Coronary artery (tissue), 2 donors: ENCODE measurements at regions not wholly inside any gene's neighbourhood (a gene's known extent, or its start where the extent isn't known, plus 50 kb on each side); places are given as distances from the start of the nearest gene placed in this dataset.
"Not testable (repeated sequence)": the region's sequence is repeated elsewhere in the genome, so short reads cannot be mapped to it uniquely, and the experiment has no call there.

Experiments
- DNase-seq: peaks from one replicate; pipeline ENCODE4 v3.0.0-alpha.2; 2017; ENCODE audit warnings: low spot score
- H3K27ac ChIP-seq, 2 donors: fragments of 200-600 bp; sonication (generic); one replicate each; pipeline ENCODE4 v1.5.1; 2016 to 2019
- H3K4me3 ChIP-seq: fragments of 200-600 bp; sonication (generic); 2 replicates; pipeline ENCODE4 v1.5.1; 2016; ENCODE audit warnings: mild to moderate bottlenecking, moderate library complexity
- CTCF ChIP-seq: fragments of 200-600 bp; sonication (generic); IDR thresholded peaks from one replicate; pipeline ENCODE4 v1.5.1; 2019; ENCODE audit warnings: antibody characterized with exemption

- no peak for TF ChIP-seq CTCF
- H3K27ac ChIP-seq: no peak overlapping the region
These were observed 698.8 kb upstream of the LMO3 start for GRCh38 chr12:17304503-17305347.

DNA sequence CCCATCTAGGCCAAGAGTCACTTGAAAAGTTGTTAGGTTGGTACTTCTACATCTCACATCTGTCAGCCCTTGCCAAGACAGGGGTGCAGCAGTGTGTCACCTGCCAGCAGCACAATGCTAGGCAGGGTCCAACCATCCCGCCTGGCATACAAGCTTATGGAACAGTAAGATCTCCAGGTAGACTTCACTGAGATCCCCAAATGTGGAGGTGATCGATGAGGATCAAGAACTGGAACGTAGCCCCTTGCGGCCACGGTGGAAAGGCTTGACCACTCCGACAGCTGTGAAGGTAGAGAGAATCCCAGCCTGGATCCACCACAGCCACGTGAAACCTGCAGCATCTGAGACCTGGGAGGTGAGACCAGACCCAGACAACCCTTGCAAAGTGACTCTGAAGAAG, 696.0 kb upstream of the LMO3 start:
- no peak for DNase-seq
- no peak overlapping the region for H3K4me3 ChIP-seq
- TF ChIP-seq CTCF: no peak
- no peak overlapping the region for H3K27ac ChIP-seq

More at GRCh38 chr12:17304503-17305347, 698.8 kb upstream of the LMO3 start:
- no peak for DNase-seq
- no peak overlapping the region for H3K4me3 ChIP-seq

GRCh38 chr12:17301544-17301943, 695.6 kb upstream of the LMO3 start:
- TF ChIP-seq CTCF: no peak
- Histone ChIP-seq H3K27ac (no peak overlapping the region), H3K4me3 (no peak overlapping the region)
- no peak for DNase-seq

- H3K27ac ChIP-seq: no peak overlapping the region
- no peak for DNase-seq
- H3K4me3 ChIP-seq: no peak overlapping the region
- TF ChIP-seq CTCF: no peak
These were observed 690.9 kb upstream of the LMO3 start for GRCh38 chr12:17296882-17297281.

DNA sequence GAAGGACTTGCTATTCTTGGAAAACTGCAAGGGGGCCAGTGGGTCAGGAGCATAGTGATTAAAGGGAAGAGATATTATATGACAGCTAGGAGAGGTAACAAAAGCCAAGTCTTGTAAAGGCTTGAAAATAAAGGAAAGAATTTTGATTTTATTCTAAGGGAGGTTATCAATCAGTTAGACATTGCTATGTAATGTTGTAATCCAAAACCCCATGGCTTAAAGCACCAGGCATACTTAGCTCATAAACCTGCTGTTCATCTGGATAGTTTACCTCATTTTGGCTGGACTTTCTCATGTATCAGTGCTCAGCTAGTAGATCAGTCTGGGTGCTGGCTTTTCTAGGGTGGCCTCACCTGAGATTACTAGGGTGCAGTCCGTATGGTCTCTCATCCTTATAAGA, 680.9 kb upstream of the LMO3 start:
- no peak overlapping the region for H3K4me3 ChIP-seq
- H3K27ac ChIP-seq: no peak overlapping the region
- no peak for TF ChIP-seq CTCF
- DNase-seq: no peak

DNA sequence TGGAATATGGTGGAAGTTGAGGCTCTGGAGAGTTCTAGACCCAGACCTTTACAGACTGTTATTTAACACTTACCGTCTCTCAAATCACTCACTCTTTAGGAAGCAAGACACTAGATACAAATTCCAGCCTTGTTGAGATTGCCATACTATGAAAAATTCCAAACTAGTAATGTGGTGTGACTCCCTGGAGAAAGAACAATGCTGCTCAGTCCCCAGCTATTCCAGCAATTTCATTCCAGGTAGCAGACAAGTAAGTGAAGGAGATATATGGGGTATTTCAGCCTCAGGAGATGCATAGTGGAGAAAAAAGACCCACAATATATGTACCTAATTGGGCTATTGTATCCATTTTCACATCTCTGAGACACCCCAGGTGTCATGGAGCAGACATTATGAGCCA, 678.9 kb upstream of the LMO3 start:
- DNase-seq: no peak
- H3K27ac ChIP-seq: no peak overlapping the region
- no peak overlapping the region for H3K4me3 ChIP-seq
- TF ChIP-seq CTCF: no peak

DNA sequence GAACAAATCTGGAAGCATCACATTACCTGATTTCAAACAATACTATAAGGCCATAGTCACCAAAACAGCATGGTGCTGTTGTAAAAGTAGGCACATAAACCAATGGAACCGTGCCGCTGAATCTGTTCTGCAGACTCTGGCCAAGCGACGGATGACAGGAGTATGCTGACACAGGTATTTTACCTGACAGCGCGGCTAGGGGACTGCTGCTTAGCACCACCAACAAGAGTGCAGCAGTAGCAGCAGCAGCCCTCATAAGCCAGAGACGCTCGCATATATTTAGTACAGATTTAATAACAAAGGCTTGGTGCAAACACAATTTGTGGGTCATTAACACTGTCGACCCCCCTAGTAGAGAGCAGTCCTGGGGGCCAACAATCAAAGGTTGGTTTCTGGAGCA, 677.6 kb upstream of the LMO3 start:
- no peak overlapping the region for H3K27ac ChIP-seq
- TF ChIP-seq CTCF: no peak
- no peak overlapping the region for H3K4me3 ChIP-seq
- DNase-seq: no peak

GRCh38 chr12:17282169-17282568, 676.2 kb upstream of the LMO3 start:
- not testable (repeated sequence) for H3K4me3 ChIP-seq, DNase-seq

More at GRCh38 chr12:17282169-17282568, 676.2 kb upstream of the LMO3 start:
- H3K27ac ChIP-seq: not testable (repeated sequence)
